ENCODE measurements at regions not wholly inside any gene's neighbourhood (a gene's known extent, or its start where the extent isn't known, plus 50 kb on each side); places are given as distances from the start of the nearest gene placed in this dataset.
"Not testable (repeated sequence)": the region's sequence is repeated elsewhere in the genome, so short reads cannot be mapped to it uniquely, and the experiment has no call there.

DNA sequence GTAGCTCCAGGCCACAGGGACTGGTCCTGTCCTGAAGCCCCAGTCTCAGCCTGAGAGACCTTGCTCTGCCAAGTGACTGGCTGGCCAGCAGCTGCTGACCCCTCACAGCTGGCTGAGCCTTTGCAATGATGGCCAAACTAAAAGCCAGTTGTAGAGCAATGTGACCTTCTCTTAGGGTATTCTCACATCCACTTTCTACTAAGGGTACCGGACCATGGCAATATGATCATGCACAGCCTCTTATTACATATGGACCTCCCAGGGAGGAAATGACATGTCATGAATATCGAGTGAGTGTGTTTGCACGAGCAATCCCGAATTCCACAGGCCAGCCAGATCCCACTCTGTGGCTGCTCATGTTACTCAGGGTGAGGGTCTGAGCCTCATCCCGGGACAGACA is 213.9 kb downstream of the VAPA start:
- intact Hi-C loops (cut with DNase I), result loop anchor here in 1 of 2 donors (10.0 kb wide), 1 partner anchor 57 kb away; no protein-coding TSS in a partner anchor
- DNase-seq (no peak), ATAC-seq (no peak)

DNA sequence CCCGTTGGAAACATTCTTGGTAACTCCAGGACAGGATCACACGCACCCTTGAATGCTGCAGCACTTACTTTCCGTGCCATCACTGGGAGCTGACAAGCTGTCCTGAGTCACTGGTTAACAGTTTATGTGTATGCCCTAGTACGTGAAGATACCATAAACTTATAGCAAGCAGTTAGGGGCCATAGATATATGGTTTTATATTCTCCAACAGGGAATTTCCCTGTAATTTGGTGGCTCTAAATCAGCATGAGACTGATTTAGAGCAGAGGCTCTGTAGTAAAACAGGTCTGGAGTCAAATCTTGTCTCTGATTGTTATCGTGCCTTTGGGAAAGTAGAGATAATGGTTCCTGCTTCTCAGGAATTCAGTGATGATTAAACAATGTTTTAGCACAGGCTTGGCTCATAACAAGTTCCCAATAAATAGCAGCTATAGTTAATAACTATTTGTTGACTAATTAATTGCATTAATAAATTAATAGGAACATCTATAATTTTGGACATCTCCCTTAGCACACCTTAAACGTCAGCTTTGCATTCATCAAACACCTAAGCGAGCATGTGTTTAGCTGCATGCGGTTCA is 215.2 kb downstream of the VAPA start:
- DNase-seq, result no peak
- intact Hi-C loops (cut with DNase I), result loop anchor here in 1 of 2 donors (10.0 kb wide), 1 partner anchor 56 kb away; no protein-coding TSS in a partner anchor
- no peak for ATAC-seq

DNA sequence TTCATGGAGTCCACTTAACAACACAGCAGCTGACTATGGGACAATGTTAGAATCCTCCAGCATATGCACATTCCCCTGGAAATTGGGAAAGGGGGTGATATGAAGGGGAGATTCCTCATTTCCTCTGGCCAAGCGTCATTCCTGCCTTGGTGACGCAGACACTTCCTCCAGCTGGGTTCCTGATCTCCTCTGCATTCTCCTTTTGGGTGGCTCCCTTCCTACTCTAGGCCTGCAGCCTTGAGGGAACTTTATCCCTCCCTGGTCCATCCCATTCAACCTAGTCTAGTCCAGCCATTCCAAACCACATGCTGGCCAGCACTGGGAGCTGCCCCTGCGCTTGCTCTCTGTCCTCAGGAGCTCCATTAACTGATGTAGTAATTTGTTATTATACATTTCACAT is 216.8 kb downstream of the VAPA start:
- DNase-seq, result no peak
- intact Hi-C loops (cut with DNase I), result no loop called here
- ATAC-seq, result peak in 1 of 2 donors; percentile 17

- intact Hi-C loops (cut with DNase I), result no loop called here
- no peak for ATAC-seq
Observed at GRCh38 chr18:10131081-10131459, 217.3 kb downstream of the VAPA start.

DNA sequence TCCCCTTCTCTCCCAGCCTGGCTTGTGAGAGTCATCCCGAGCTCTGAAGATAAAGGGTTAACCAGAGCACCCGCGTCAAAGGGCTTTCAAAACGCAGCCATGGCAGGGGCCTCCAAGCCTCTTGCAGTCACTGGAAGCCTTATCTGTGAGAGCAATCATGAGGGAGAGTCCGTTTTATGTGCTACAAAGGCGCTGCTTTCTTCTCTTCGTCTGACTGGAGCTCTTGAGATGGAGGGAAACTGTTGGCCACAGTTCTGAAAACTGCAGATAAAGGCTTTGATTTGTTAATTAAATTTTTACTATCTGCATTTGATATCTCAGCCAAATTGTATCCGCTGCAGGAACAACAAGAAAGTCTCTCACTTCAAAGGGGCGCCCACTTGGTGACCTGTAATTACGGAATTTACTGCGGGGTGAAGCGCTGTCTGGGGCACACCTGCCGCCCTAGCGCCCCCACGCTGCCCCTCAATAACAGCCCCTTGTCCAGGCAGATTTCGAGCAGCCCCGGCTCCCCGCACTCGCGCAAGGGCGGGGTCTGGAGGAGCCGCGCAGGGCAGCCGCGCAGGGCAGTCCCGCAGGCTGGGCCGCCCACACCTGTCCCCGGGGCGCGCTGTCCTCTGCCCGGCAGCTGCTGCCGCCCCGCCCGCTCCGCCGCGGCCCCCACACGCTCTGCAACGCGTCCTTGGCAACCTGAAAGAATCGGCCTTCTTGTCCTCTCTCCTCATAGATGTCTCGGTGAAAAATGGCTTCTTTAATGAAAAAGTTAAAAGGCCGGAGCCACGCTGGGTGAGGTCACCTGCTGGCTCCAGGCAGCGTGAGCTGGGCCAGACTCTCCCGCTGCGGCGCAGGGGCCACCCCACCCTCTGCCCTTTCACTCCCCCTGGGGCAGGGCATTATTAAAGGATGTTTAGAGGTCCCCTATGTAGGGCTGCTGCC is 217.9 kb downstream of the VAPA start:
- DNase-seq, result no peak
- intact Hi-C loops (cut with DNase I), result no loop called here
- peak; percentile 77 for ATAC-seq

More at GRCh38 chr18:10131081-10131459, 217.3 kb downstream of the VAPA start:
- DNase-seq, result no peak

DNA sequence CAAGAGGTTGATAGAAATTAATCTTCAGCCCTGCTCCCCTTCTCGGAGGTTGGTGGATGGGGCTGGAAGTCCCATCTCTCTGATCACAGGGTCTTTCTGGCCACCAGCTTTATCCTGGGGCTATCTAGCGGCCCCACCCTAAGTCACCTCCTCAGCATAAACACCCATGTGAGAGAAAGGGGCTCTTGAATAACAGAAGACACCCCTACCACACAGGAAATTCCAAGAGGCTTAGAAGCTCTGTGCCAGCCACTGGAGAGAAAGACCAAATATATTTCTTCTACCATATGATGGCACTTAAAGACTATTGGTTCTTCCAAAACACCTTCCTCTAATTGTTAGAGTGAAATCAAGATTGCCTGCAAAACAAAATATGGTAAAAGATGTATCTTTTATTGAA is 219.7 kb downstream of the VAPA start:
- no peak for ATAC-seq
- no peak for DNase-seq
- intact Hi-C loops (cut with DNase I), result no loop called here

- intact Hi-C loops (cut with DNase I), result no loop called here
- DNase-seq, result no peak
- no peak for ATAC-seq
Observed at GRCh38 chr18:10134204-10134603, 220.4 kb downstream of the VAPA start.

DNA sequence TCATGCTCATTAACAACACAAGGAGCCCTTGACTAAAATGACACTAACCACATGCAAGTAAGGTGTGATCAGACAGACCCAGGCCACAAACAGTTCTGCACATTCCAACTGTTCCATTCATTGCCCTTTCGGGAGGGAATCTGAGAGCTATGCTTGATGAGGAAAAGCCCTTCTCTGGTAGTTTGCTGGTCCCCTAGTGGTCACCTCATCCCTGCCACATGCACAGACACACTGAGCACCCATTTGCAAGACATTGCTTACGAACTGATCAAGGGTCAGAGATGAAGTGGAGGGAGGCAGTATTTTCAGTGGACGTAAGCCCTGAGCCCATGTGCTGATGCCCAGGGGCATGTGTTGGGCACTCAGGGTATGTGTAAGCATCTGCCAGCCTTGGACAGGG is 220.9 kb downstream of the VAPA start:
- intact Hi-C loops (cut with DNase I); DNase-seq: not testable (repeated sequence)

GRCh38 chr18:10135302-10135926 is 221.6 kb downstream of the VAPA start:
- intact Hi-C loops (cut with DNase I), result no loop called here
- no peak for ATAC-seq
- DNase-seq, result no peak

More for the DNA sequence above, 220.9 kb downstream of the VAPA start:
- not testable (repeated sequence) for ATAC-seq

- DNase-seq (no peak), ATAC-seq (no peak)
- intact Hi-C loops (cut with DNase I), result no loop called here
Observed at GRCh38 chr18:10138719-10139118, 224.9 kb downstream of the VAPA start.

- ATAC-seq (no peak), DNase-seq (no peak)
- intact Hi-C loops (cut with DNase I), result no loop called here
Observed at GRCh38 chr18:10139783-10140410, 226.1 kb downstream of the VAPA start.

DNA sequence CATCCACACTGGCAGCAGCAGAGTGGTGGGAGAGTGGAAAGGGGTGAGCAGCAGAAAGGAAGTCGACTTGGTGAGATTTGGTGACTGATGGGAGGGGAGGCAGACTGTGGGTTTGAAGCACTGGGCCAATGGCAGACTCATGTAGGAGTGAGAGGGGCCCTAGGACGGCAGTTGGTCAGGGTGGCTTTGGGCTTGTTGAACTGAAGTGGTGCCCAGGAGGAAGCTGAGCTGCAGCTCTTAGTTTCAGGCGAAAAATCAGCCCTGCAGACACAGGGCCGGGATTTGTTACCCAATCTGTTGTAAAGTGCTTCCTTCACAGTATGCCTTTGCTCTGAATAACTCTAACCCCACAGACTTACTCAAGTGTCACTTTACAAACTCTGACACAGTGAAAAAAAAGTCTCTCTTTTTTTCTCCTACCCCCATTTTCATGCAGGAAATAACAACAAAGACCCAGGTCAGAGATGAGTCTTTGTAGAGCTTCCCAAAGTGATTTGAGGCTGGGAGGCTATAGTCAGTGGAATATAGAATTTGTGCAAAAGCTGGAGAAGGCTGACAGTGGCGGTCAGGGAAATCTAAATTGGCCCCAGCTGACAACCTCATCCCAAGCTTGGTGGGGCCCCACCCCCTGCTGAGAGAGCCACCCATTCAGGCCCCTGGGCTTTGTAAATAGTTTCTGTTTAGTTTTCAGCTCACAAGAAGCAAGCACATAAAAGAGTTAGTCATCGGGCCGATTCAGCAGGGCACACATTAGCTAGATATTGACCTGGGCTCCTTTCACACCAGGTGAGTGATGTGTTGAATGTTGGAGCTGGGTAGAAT is 226.9 kb downstream of the VAPA start:
- DNase-seq, result no peak
- peak in 1 of 2 donors; percentile 35 for ATAC-seq
- intact Hi-C loops (cut with DNase I), result no loop called here

GRCh38 chr18:10141559-10141958 is 227.7 kb downstream of the VAPA start:
- DNase-seq, result no peak
- intact Hi-C loops (cut with DNase I), result no loop called here
- ATAC-seq, result peak in 1 of 2 donors; percentile 35

GRCh38 chr18:10142056-10142455 is 228.2 kb downstream of the VAPA start:
- intact Hi-C loops (cut with DNase I), result no loop called here
- ATAC-seq (no peak), DNase-seq (no peak)

GRCh38 chr18:10142496-10143160 is 228.8 kb downstream of the VAPA start:
- ATAC-seq (peak; percentile 83 to 88), DNase-seq (peak; percentile 57)
- intact Hi-C loops (cut with DNase I), result no loop called here

DNA sequence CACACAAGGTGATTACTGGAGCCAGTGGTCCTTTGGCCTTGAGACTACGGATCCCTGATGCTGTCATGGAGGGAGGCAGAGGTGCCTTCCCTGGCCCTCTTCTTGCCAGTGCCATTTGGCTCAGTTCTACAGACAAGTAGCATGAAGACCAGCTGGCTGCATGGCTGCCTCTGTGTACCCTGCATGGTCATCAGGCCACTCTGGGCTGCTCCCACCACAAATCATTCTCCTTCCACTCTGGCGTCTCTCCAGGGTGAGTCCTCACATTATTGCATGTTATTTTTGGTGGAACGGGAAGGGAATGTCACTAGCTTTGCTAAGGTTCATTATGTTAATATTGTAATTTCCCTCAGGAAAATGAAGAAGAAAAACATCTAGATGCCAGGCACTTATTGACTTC is 229.8 kb downstream of the VAPA start:
- no peak for DNase-seq
- ATAC-seq, result no peak
- intact Hi-C loops (cut with DNase I), result no loop called here

GRCh38 chr18:10145546-10145945 is 231.7 kb downstream of the VAPA start:
- no peak for DNase-seq
- ATAC-seq, result no peak
- intact Hi-C loops (cut with DNase I), result no loop called here

DNA sequence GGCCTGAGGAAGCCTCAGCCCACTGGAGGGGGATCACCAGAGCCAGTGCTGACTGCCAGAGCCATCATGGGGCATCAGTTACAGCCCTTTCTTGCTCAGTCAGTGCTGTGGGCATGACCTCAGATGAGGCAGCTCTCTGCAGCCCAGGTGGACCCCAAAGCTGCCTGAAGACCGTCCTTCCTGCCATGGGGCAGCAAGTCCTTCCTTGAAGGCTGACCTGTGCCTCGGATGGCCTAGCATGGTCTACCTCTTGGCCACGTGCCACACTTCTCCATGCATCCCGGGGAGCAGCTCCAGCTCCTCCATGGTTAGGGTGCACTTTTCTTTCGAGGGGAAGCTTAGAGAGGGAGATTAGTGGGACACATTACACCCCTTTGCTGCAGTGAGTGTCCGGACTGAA is 233.4 kb downstream of the VAPA start:
- intact Hi-C loops (cut with DNase I), result no loop called here
- ATAC-seq, result no peak
- no peak for DNase-seq
